ENCODE measurements at regions not wholly inside any gene's neighbourhood (a gene's known extent, or its start where the extent isn't known, plus 50 kb on each side); places are given as distances from the start of the nearest gene placed in this dataset.

DNA sequence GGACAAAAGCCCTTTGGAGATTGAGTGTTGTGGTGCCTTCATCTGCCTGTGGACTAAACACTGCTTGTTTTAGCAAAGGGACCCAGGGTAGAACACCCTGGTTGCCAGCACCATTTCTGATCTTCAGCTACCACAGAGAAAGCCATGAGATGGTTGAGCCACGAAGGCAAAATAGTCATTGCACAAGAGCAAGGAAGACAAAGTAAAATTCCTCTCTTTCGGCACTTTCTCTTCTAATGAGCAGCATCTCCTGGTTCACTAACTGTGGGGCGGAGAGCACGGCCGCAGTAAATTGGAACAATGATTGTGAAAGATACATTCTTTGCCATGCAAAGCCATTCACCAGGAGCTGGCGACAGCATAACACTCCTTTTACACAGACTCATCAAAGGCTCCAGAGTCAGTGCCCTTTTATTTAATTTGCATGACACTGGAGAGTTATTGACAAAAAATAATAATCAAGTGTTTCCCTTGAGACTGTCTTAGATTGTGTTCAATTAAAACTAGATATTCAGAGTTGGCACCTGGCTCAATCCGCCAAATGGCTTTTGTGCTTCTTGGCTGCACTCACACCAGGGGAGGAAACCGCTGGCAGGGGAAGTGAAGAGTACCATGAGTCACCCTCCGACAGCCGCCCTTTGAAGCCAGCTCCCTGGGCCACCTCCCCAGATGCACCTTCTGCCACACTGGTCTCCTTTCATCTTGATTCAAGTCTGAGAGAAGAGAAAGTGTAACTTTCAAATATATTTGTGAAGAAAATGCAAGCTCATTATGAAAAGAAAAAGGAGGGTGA lies 100.5 kb upstream of the MEIS1 start:
- TF ChIP-seq MYC (IDR thresholded peaks at IDR 0.05; ENCODE audit: low read depth, low read length) (no peak), CTCF (IDR thresholded peaks at IDR 0.05; ENCODE audit: low read depth, low read length) (no peak), POLR2A (IDR thresholded peaks at IDR 0.05; ENCODE audit: extremely low read depth, insufficient read length) (no peak)
- TF ChIP-seq, protein P1, sequence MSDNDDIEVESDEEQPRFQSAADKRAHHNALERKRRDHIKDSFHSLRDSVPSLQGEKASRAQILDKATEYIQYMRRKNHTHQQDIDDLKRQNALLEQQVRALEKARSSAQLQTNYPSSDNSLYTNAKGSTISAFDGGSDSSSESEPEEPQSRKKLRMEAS (IDR thresholded peaks at IDR 0.05; ENCODE audit: low read depth, low read length), result no peak
- no peak overlapping the region for H3K4me3 ChIP-seq (ENCODE audit: low read depth, low read length)
- DNase-seq (ENCODE audit: low read depth), result peak; percentile 54

DNA sequence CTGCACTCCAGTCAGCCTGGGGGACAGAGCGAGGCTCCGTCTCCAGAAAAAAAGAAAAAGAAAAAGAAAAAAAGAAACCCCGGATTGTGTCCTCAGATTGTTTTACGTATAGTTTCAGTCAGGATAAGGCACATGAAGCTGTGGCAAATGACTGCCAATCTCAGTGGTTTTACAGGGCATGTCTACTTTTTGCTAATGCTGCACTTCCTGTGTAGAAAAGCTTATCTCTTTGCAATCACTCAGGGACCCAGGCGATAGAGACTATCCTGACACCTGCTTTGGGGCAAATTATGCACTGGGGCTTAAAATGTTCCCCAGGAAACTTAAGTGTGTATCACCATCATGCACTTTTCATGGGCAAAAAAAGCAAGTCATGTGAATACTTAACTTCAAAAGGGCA lies 103.7 kb upstream of the MEIS1 start:
- no peak for TF ChIP-seq POLR2A (IDR thresholded peaks at IDR 0.05; ENCODE audit: extremely low read depth, insufficient read length)
- no peak for TF ChIP-seq MYC (IDR thresholded peaks at IDR 0.05; ENCODE audit: low read depth, low read length)
- TF ChIP-seq CTCF (IDR thresholded peaks at IDR 0.05; ENCODE audit: low read depth, low read length), result no peak
- TF ChIP-seq, protein P1 (IDR thresholded peaks at IDR 0.05; ENCODE audit: low read depth, low read length), result no peak
- no peak overlapping the region for H3K4me3 ChIP-seq (ENCODE audit: low read depth, low read length)
- no peak for DNase-seq (ENCODE audit: low read depth)

DNA sequence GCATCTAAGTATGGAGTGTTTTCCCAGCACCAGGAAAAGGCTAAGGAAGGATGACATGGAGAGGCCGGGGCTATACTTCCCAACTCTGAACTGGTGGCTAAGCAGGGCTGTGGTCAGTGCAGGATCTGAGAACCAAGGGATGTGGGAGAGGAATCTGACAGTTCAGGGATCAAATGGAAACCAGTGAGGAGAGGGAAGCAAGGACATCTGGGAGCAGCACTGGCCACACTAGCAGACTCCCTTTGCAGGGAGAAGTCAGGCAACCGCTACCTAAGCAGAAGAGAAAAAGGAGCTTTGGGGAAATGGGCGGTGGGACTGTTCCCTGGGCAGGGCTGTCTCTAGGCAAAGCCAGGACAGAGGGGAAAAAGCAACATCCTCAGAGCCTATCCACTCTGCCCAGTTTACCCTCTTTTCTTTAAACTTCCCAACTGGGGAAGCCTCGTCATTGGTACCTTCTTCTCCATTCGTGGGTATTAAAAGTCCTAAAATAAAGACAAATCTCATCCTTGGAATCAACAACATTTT lies 105.8 kb upstream of the MEIS1 start:
- no peak for DNase-seq (ENCODE audit: low read depth)
- TF ChIP-seq POLR2A (IDR thresholded peaks at IDR 0.05; ENCODE audit: extremely low read depth, insufficient read length) (no peak), CTCF (IDR thresholded peaks at IDR 0.05; ENCODE audit: low read depth, low read length) (no peak), MYC (IDR thresholded peaks at IDR 0.05; ENCODE audit: low read depth, low read length) (no peak)
- TF ChIP-seq, protein P1 (IDR thresholded peaks at IDR 0.05; ENCODE audit: low read depth, low read length), result no peak
- no peak overlapping the region for H3K4me3 ChIP-seq (ENCODE audit: low read depth, low read length)

- no peak for DNase-seq (ENCODE audit: low read depth)
- TF ChIP-seq CTCF (IDR thresholded peaks at IDR 0.05; ENCODE audit: low read depth, low read length), result no peak
- no peak for TF ChIP-seq POLR2A (IDR thresholded peaks at IDR 0.05; ENCODE audit: extremely low read depth, insufficient read length)
- TF ChIP-seq, protein P1 (IDR thresholded peaks at IDR 0.05; ENCODE audit: low read depth, low read length), result no peak
- TF ChIP-seq MYC (IDR thresholded peaks at IDR 0.05; ENCODE audit: low read depth, low read length), result no peak
- H3K4me3 ChIP-seq (ENCODE audit: low read depth, low read length), result no peak overlapping the region
Measured at GRCh38 chr2:66327066-66327740, 107.7 kb upstream of the MEIS1 start.

DNA sequence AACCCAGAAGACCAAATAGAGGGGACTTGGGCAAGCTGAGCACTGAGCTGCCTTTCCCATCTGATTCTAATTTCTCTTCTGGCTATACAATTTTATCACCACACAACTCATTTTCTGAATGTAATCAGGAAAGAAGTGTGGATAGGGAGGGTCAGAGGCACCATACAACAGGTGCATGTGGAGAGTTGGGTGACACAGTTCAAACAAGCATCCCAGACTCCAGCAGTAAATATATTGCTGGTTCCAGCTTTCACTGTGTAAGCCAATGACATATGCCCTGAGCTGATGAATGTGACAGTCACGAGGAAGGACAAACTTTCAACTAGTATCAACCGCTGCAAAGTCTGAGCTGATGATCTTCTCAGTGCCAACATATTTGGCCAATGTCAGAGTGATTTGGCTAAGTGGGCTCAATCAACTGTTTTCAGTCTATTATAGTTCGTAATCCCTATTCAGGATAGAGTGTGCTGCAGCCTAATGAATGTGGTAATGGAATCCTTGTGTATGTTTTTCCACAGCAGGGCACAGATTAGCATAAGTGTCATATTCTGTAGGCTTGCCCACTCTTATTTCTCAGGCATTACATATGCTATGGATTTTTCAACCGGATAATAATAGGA lies 109.9 kb upstream of the MEIS1 start:
- TF ChIP-seq POLR2A (IDR thresholded peaks at IDR 0.05; ENCODE audit: extremely low read depth, insufficient read length) (no peak), MYC (IDR thresholded peaks at IDR 0.05; ENCODE audit: low read depth, low read length) (no peak), CTCF (IDR thresholded peaks at IDR 0.05; ENCODE audit: low read depth, low read length) (no peak)
- TF ChIP-seq, protein P1 (IDR thresholded peaks at IDR 0.05; ENCODE audit: low read depth, low read length), result no peak
- H3K4me3 ChIP-seq (ENCODE audit: low read depth, low read length), result no peak overlapping the region
- no peak for DNase-seq (ENCODE audit: low read depth)

Data from NB4 (cell line).